ENCODE measurements at regions not wholly inside any gene's neighbourhood (a gene's known extent, or its start where the extent isn't known, plus 50 kb on each side); places are given as distances from the start of the nearest gene placed in this dataset.
A peak's percentile ranks its signal among the peaks of the same experiment; 100 is the strongest.

GRCh38 chr6:169945117-169945516 lies 193.7 kb downstream of the ERMARD start:
- Histone ChIP-seq H3K4me1 (ENCODE audit: insufficient read depth, low read length) (no peaks in the 10 kb centered on the region), H3K27me3 (ENCODE audit: insufficient read depth, low read length, poor library complexity, severe bottlenecking) (no peaks in the 10 kb centered on the region), H3K9me3 (ENCODE audit: low read length) (no peaks in the 10 kb centered on the region), H3K27ac (ENCODE audit: low read depth, low read length) (no peak overlapping the region), H3K4me3 (ENCODE audit: low read length) (no peak overlapping the region), H3K36me3 (ENCODE audit: insufficient read depth, low read length) (no peaks in the 10 kb centered on the region)
- DNase-seq, result no peak
- ChIA-PET CTCF (interaction anchor here (0.6 kb wide), 1 partner anchor 595 kb away, joined by 3 read pairs; no protein-coding TSS in a partner anchor), POLR2A (no interaction called here)
- Mint-ChIP-seq H3K27me3 (peaks cover 5 to 11% of the 10 kb centered on the region in 2 donors), H3K9me3 (peaks cover 0 to 6% (median 5%) of the 10 kb centered on the region in 5 donors), H3K36me3 (peaks cover 0 to 3% (median 2%) of the 10 kb centered on the region in 3 donors), H3K4me3 (no peak overlapping the region), H3K27ac (peak overlapping the region in 1 of 8 donors; percentile 15), H3K4me1 (no peaks in the 10 kb centered on the region)

- H3K27me3 ChIP-seq (ENCODE audit: insufficient read depth, low read length, poor library complexity, severe bottlenecking), result no peaks in the 10 kb centered on the region
- CTCF ChIA-PET, result no interaction called here
- no peaks in the 10 kb centered on the region for H3K9me3 ChIP-seq (ENCODE audit: low read length)
- POLR2A ChIA-PET, result no interaction called here
- no peak overlapping the region for H3K4me3 Mint-ChIP-seq
- peaks cover 0 to 6% (median 5%) of the 10 kb centered on the region in 5 donors for H3K9me3 Mint-ChIP-seq
- no peaks in the 10 kb centered on the region for H3K4me1 ChIP-seq (ENCODE audit: insufficient read depth, low read length)
- H3K36me3 ChIP-seq (ENCODE audit: insufficient read depth, low read length), result no peaks in the 10 kb centered on the region
- peaks cover 0 to 3% (median 2%) of the 10 kb centered on the region in 3 donors for H3K36me3 Mint-ChIP-seq
- no peak for DNase-seq
- no peaks in the 10 kb centered on the region for H3K4me1 Mint-ChIP-seq
- H3K27me3 Mint-ChIP-seq, result peaks cover 5 to 14% of the 10 kb centered on the region in 2 donors
- no peak overlapping the region for H3K27ac ChIP-seq (ENCODE audit: low read depth, low read length)
- H3K4me3 ChIP-seq (ENCODE audit: low read length), result no peak overlapping the region
- H3K27ac Mint-ChIP-seq, result no peak overlapping the region
Observed at GRCh38 chr6:169944415-169944814, 193.0 kb downstream of the ERMARD start.

GRCh38 chr6:169944061-169944337 lies 192.6 kb downstream of the ERMARD start:
- Histone ChIP-seq H3K9me3 (ENCODE audit: low read length) (no peaks in the 10 kb centered on the region), H3K27me3 (ENCODE audit: insufficient read depth, low read length, poor library complexity, severe bottlenecking) (no peaks in the 10 kb centered on the region), H3K4me3 (ENCODE audit: low read length) (no peak overlapping the region), H3K4me1 (ENCODE audit: insufficient read depth, low read length) (no peaks in the 10 kb centered on the region), H3K27ac (ENCODE audit: low read depth, low read length) (no peak overlapping the region), H3K36me3 (ENCODE audit: insufficient read depth, low read length) (no peaks in the 10 kb centered on the region)
- Mint-ChIP-seq H3K4me3 (no peak overlapping the region), H3K4me1 (no peaks in the 10 kb centered on the region), H3K36me3 (peaks cover 0 to 3% (median 2%) of the 10 kb centered on the region in 3 donors), H3K9me3 (peaks cover 0 to 6% (median 5%) of the 10 kb centered on the region in 5 donors), H3K27ac (no peak overlapping the region), H3K27me3 (peaks cover 10 to 18% of the 10 kb centered on the region in 2 donors)
- ChIA-PET CTCF (no interaction called here), POLR2A (no interaction called here)
- DNase-seq, result no peak

- ChIA-PET POLR2A (no interaction called here), CTCF (no interaction called here)
- no peak overlapping the region for H3K27ac ChIP-seq (ENCODE audit: low read depth, low read length)
- DNase-seq, result no peak
- H3K36me3 ChIP-seq (ENCODE audit: insufficient read depth, low read length), result no peaks in the 10 kb centered on the region
- H3K27me3 ChIP-seq (ENCODE audit: insufficient read depth, low read length, poor library complexity, severe bottlenecking), result no peaks in the 10 kb centered on the region
- no peaks in the 10 kb centered on the region for H3K9me3 ChIP-seq (ENCODE audit: low read length)
- H3K4me3 Mint-ChIP-seq, result no peak overlapping the region
- H3K36me3 Mint-ChIP-seq, result peaks cover 0 to 3% (median 2%) of the 10 kb centered on the region in 3 donors
- no peak overlapping the region for H3K4me3 ChIP-seq (ENCODE audit: low read length)
- H3K27ac Mint-ChIP-seq, result no peak overlapping the region
- H3K9me3 Mint-ChIP-seq, result peaks cover 0 to 6% (median 5%) of the 10 kb centered on the region in 5 donors
- H3K4me1 Mint-ChIP-seq, result no peaks in the 10 kb centered on the region
- peaks cover 10 to 23% of the 10 kb centered on the region in 2 donors for H3K27me3 Mint-ChIP-seq
- H3K4me1 ChIP-seq (ENCODE audit: insufficient read depth, low read length), result no peaks in the 10 kb centered on the region
Observed at GRCh38 chr6:169943241-169944060, 192.0 kb downstream of the ERMARD start.

GRCh38 chr6:169942173-169942572 lies 190.8 kb downstream of the ERMARD start:
- Histone ChIP-seq H3K27me3 (ENCODE audit: insufficient read depth, low read length, poor library complexity, severe bottlenecking) (no peaks in the 10 kb centered on the region), H3K4me1 (ENCODE audit: insufficient read depth, low read length) (no peaks in the 10 kb centered on the region), H3K27ac (ENCODE audit: low read depth, low read length) (no peak overlapping the region), H3K9me3 (ENCODE audit: low read length) (no peaks in the 10 kb centered on the region), H3K4me3 (ENCODE audit: low read length) (no peak overlapping the region), H3K36me3 (ENCODE audit: insufficient read depth, low read length) (no peaks in the 10 kb centered on the region)
- Mint-ChIP-seq H3K4me3 (no peak overlapping the region), H3K4me1 (no peaks in the 10 kb centered on the region), H3K36me3 (peaks cover 0 to 3% (median 2%) of the 10 kb centered on the region in 3 donors), H3K27ac (no peak overlapping the region), H3K9me3 (peaks cover 0 to 6% (median 5%) of the 10 kb centered on the region in 5 donors), H3K27me3 (peaks cover 10 to 27% of the 10 kb centered on the region in 2 donors)
- CTCF ChIA-PET, result no interaction called here
- POLR2A ChIA-PET, result no interaction called here
- no peak for DNase-seq

- H3K36me3 ChIP-seq (ENCODE audit: insufficient read depth, low read length), result no peaks in the 10 kb centered on the region
- H3K4me3 ChIP-seq (ENCODE audit: low read length), result no peak overlapping the region
- H3K27ac Mint-ChIP-seq, result no peak overlapping the region
- H3K36me3 Mint-ChIP-seq, result peaks cover 0 to 3% (median 2%) of the 10 kb centered on the region in 3 donors
- no peaks in the 10 kb centered on the region for H3K9me3 ChIP-seq (ENCODE audit: low read length)
- no peaks in the 10 kb centered on the region for H3K4me1 ChIP-seq (ENCODE audit: insufficient read depth, low read length)
- H3K4me3 Mint-ChIP-seq, result no peak overlapping the region
- no peaks in the 10 kb centered on the region for H3K4me1 Mint-ChIP-seq
- no peak overlapping the region for H3K27ac ChIP-seq (ENCODE audit: low read depth, low read length)
- no peak for DNase-seq
- H3K27me3 ChIP-seq (ENCODE audit: insufficient read depth, low read length, poor library complexity, severe bottlenecking), result no peaks in the 10 kb centered on the region
- H3K9me3 Mint-ChIP-seq, result peaks cover 0 to 6% (median 5%) of the 10 kb centered on the region in 5 donors
- ChIA-PET POLR2A (no interaction called here), CTCF (no interaction called here)
- H3K27me3 Mint-ChIP-seq, result peaks cover 10 to 36% of the 10 kb centered on the region in 2 donors
Observed at GRCh38 chr6:169940481-169941271, 189.3 kb downstream of the ERMARD start.

GRCh38 chr6:169939554-169940164 lies 188.2 kb downstream of the ERMARD start:
- Histone ChIP-seq H3K9me3 (ENCODE audit: low read length) (no peaks in the 10 kb centered on the region), H3K36me3 (ENCODE audit: insufficient read depth, low read length) (no peaks in the 10 kb centered on the region), H3K4me1 (ENCODE audit: insufficient read depth, low read length) (no peaks in the 10 kb centered on the region), H3K27ac (ENCODE audit: low read depth, low read length) (no peak overlapping the region), H3K4me3 (ENCODE audit: low read length) (no peak overlapping the region), H3K27me3 (ENCODE audit: insufficient read depth, low read length, poor library complexity, severe bottlenecking) (no peaks in the 10 kb centered on the region)
- POLR2A ChIA-PET, result no interaction called here
- H3K4me3 Mint-ChIP-seq, result no peak overlapping the region
- H3K9me3 Mint-ChIP-seq, result peaks cover 0 to 6% (median 5%) of the 10 kb centered on the region in 5 donors
- CTCF ChIA-PET, result no interaction called here
- H3K36me3 Mint-ChIP-seq, result peaks cover 0 to 3% (median 2%) of the 10 kb centered on the region in 3 donors
- H3K27me3 Mint-ChIP-seq, result peaks cover 10 to 34% of the 10 kb centered on the region in 2 donors
- no peak overlapping the region for H3K27ac Mint-ChIP-seq
- no peaks in the 10 kb centered on the region for H3K4me1 Mint-ChIP-seq
- no peak for DNase-seq

GRCh38 chr6:169938731-169939130 lies 187.3 kb downstream of the ERMARD start:
- no peak overlapping the region for H3K27ac ChIP-seq (ENCODE audit: low read depth, low read length)
- no peaks in the 10 kb centered on the region for H3K4me1 Mint-ChIP-seq
- peaks cover 0 to 3% (median 0%) of the 10 kb centered on the region in 5 donors for H3K9me3 Mint-ChIP-seq

More at GRCh38 chr6:169938731-169939130, 187.3 kb downstream of the ERMARD start:
- Mint-ChIP-seq H3K36me3 (peaks cover 0 to 3% (median 0%) of the 10 kb centered on the region in 3 donors), H3K27me3 (peaks cover 8 to 34% of the 10 kb centered on the region in 2 donors), H3K4me3 (no peak overlapping the region), H3K27ac (no peak overlapping the region)
- ChIA-PET CTCF (interaction anchor here (0.6 kb wide), 1 partner anchor 106 kb away, joined by 3 read pairs; no protein-coding TSS in a partner anchor), POLR2A (no interaction called here)
- no peaks in the 10 kb centered on the region for H3K27me3 ChIP-seq (ENCODE audit: insufficient read depth, low read length, poor library complexity, severe bottlenecking)
- DNase-seq, result no peak
- no peaks in the 10 kb centered on the region for H3K4me1 ChIP-seq (ENCODE audit: insufficient read depth, low read length)
- no peaks in the 10 kb centered on the region for H3K9me3 ChIP-seq (ENCODE audit: low read length)
- H3K4me3 ChIP-seq (ENCODE audit: low read length), result no peak overlapping the region
- H3K36me3 ChIP-seq (ENCODE audit: insufficient read depth, low read length), result no peaks in the 10 kb centered on the region

Data from CD8-positive, alpha-beta memory T cell (primary cell).